PC-3 (cell line): ENCODE measurements at regions not wholly inside any gene's neighbourhood (a gene's known extent, or its start where the extent isn't known, plus 50 kb on each side); places are given as distances from the start of the nearest gene placed in this dataset.
"Not testable (repeated sequence)": the region's sequence is repeated elsewhere in the genome, so short reads cannot be mapped to it uniquely, and the experiment has no call there.

Source experiments
- ATAC-seq: fragments of 200-7000 bp; cut with Tn5 transposase; 2 replicates; pipeline ENCODE4 v1.9.1; 2020; ENCODE audit warnings: mild to moderate bottlenecking, moderate library complexity
- BruUV-seq: library from RNA; stranded (reverse); fragments of 400-500 nt; replicated peaks from 2 replicates; lab custom pipeline; 2021; lab: Mats Ljungman, UMichigan
- CTCF ChIA-PET: fragments of 300-600 bp; sonication (Branson Sonifier 250); formaldehyde crosslinking; loops from one replicate; lab custom pipeline; 2022; ENCODE audit warnings: antibody characterized with exemption; lab: Charles Lee
- POLR2A ChIA-PET: fragments of 300-600 bp; sonication (Branson Sonifier 250); formaldehyde crosslinking; loops from one replicate; lab custom pipeline; 2022; ENCODE audit warnings: antibody characterized with exemption; ENCODE audit not compliant: unreplicated experiment; lab: Charles Lee
- DNase-seq: peaks from one replicate; pipeline ENCODE4 v3.0.0-alpha.2; 2015
- H2AFZ ChIP-seq: fragments of 300-600 bp; sonication (generic); 2 replicates; pipeline ENCODE4 v1.6.0; 2016; ENCODE audit warnings: antibody characterized with exemption, low read length
- H3F3A ChIP-seq: fragments of 300-600 bp; sonication (generic); one replicate; pipeline ENCODE4 v1.6.0; 2017; ENCODE audit warnings: antibody characterized with exemption, low read length, control low read depth, mild to moderate bottlenecking; ENCODE audit not compliant: unreplicated experiment
- H3K27ac ChIP-seq: fragments of 300-600 bp; sonication (generic); 2 replicates; pipeline ENCODE4 v1.5.1; 2016; ENCODE audit warnings: mild to moderate bottlenecking, low read length
- H3K27me3 ChIP-seq: fragments of 300-600 bp; sonication (generic); 2 replicates; pipeline ENCODE4 v1.6.1; 2016; ENCODE audit warnings: low read length, mixed read lengths
- H3K36me3 ChIP-seq: fragments of 300-600 bp; sonication (generic); 2 replicates; pipeline ENCODE4 v1.6.1; 2016; ENCODE audit warnings: low read depth, mixed run types, low read length, mixed read lengths
- H3K4me1 ChIP-seq: fragments of 300-600 bp; sonication (generic); 2 replicates; pipeline ENCODE4 v1.5.1; 2016; ENCODE audit warnings: low read length; ENCODE audit not compliant: insufficient read depth
- H3K4me2 ChIP-seq: fragments of 300-600 bp; sonication (generic); 2 replicates; pipeline ENCODE4 v1.6.0; 2016; ENCODE audit warnings: low read length
- H3K4me3 ChIP-seq: fragments of 300-600 bp; sonication (generic); 2 replicates; pipeline ENCODE4 v1.5.1; 2016; ENCODE audit warnings: mild to moderate bottlenecking, low read length, mixed read lengths
- H3K79me2 ChIP-seq: fragments of 300-600 bp; sonication (generic); 2 replicates; pipeline ENCODE4 v1.6.1; 2017; ENCODE audit warnings: low read length, mixed read lengths
- H3K9ac ChIP-seq: fragments of 300-600 bp; sonication (generic); 2 replicates; pipeline ENCODE4 v1.6.0; 2016; ENCODE audit warnings: mild to moderate bottlenecking, low read length
- H3K9me2 ChIP-seq: fragments of 300-600 bp; sonication (generic); replicated peaks from 2 replicates; pipeline ENCODE4 v1.6.1; 2016; ENCODE audit warnings: mixed run types, low read length, mixed read lengths
- H3K9me3 ChIP-seq: fragments of 300-600 bp; sonication (generic); 2 replicates; pipeline ENCODE4 v1.6.1; 2016; ENCODE audit warnings: low read length, mixed read lengths
- H4K20me1 ChIP-seq: fragments of 300-600 bp; sonication (generic); 2 replicates; pipeline ENCODE4 v1.6.1; 2016; ENCODE audit warnings: low read length, mixed read lengths
- EZH2 ChIP-seq: fragments of 300-600 bp; sonication (generic); IDR thresholded peaks from one replicate; pipeline ENCODE4 v1.6.1; 2017; ENCODE audit warnings: antibody characterized with exemption, mild to moderate bottlenecking, low read length; ENCODE audit not compliant: unreplicated experiment
- EZH2phosphoT487 ChIP-seq: fragments of 300-600 bp; sonication (generic); IDR thresholded peaks from 2 replicates; pipeline ENCODE4 v1.6.1; 2018; ENCODE audit warnings: mild to moderate bottlenecking, antibody characterized with exemption, low read length, borderline replicate concordance
- intact Hi-C: fragments of 100-400 bp; cut with micrococcal nuclease; formaldehyde crosslinking; loops from 2 replicates; pipeline ENCODE4 v1.9.0; 2023
- TF ChIP-seq, protein P1 (sequence below): fragments of 300-600 bp; sonication (generic); conservative IDR thresholded peaks from 2 replicates; pipeline ENCODE4 v1.5.1; 2017; ENCODE audit warnings: antibody characterized with exemption, low read depth, mild to moderate bottlenecking, low read length

DNA sequence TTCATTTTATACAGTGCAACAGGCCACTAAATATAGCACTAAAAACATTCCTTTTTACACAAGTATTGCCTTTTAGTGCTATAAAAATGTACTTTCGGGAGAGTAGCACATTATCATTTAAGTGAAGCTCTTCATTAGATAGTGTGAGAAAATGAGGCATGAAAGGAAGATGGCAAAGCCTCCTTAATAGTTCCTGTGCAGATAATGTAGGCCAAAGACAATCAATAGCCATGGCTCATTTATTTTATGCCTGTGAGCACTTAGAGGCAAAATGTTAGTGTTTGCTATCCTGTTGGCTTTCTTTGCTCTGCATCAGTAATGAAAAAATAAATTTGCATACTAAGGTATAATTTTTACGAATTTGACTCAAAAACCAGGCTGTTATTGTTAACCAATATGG lies 929.5 kb upstream of the C9orf72 start:
- no peak overlapping the region for H2AFZ ChIP-seq

DNA sequence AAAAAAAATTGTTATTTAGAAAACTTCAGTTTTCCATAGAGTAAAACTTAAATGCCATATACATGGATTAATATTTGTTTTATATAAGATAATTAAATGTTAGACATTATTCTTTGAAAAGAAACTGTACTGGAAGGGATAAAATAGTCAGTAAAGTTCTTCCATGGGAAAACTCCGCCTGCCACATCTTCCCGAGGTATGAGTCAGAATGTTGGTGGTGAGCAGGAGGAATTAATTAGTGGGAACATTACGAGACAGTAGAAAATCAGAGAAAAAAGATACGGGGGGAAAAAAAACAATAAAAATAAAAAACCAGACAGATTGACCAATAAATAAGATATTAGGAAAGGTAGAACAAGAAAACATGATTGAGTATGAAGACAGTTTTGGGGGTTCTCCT lies 930.3 kb upstream of the C9orf72 start:
- Histone ChIP-seq H3K4me2 (no peak overlapping the region), H3K79me2 (no peaks in the 10 kb centered on the region), H3K27me3 (no peaks in the 10 kb centered on the region), H3K9me3 (no peaks in the 10 kb centered on the region), H3K36me3 (no peaks in the 10 kb centered on the region), H3K9me2 (no peaks in the 10 kb centered on the region), H3F3A (no peaks in the 10 kb centered on the region), H3K4me3 (no peak overlapping the region), H3K4me1 (no peaks in the 10 kb centered on the region), H3K9ac (no peak overlapping the region), H4K20me1 (no peaks in the 10 kb centered on the region), H3K27ac (no peak overlapping the region), H2AFZ (no peak overlapping the region)
- ChIA-PET CTCF (no interaction called here), POLR2A (no interaction called here)
- BruUV-seq: no TSS peak
- TF ChIP-seq, protein P1, sequence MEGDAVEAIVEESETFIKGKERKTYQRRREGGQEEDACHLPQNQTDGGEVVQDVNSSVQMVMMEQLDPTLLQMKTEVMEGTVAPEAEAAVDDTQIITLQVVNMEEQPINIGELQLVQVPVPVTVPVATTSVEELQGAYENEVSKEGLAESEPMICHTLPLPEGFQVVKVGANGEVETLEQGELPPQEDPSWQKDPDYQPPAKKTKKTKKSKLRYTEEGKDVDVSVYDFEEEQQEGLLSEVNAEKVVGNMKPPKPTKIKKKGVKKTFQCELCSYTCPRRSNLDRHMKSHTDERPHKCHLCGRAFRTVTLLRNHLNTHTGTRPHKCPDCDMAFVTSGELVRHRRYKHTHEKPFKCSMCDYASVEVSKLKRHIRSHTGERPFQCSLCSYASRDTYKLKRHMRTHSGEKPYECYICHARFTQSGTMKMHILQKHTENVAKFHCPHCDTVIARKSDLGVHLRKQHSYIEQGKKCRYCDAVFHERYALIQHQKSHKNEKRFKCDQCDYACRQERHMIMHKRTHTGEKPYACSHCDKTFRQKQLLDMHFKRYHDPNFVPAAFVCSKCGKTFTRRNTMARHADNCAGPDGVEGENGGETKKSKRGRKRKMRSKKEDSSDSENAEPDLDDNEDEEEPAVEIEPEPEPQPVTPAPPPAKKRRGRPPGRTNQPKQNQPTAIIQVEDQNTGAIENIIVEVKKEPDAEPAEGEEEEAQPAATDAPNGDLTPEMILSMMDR: no peak
- TF ChIP-seq EZH2: no peak
- TF ChIP-seq EZH2phosphoT487: no peak
- DNase-seq (no peak), ATAC-seq (no peak)
- intact Hi-C loops: no loop called here

More for the DNA sequence above, 929.5 kb upstream of the C9orf72 start:
- intact Hi-C loops: no loop called here
- BruUV-seq: no TSS peak
- CTCF ChIA-PET: no interaction called here
- H4K20me1 ChIP-seq: no peaks in the 10 kb centered on the region
- no peaks in the 10 kb centered on the region for H3K9me2 ChIP-seq
- TF ChIP-seq EZH2: no peak
- no peak for TF ChIP-seq EZH2phosphoT487
- TF ChIP-seq, protein P1: no peak
- DNase-seq (no peak), ATAC-seq (no peak)
- H3K9ac ChIP-seq: no peak overlapping the region
- H3F3A ChIP-seq: no peaks in the 10 kb centered on the region
- H3K4me1 ChIP-seq: no peaks in the 10 kb centered on the region
- no peak overlapping the region for H3K27ac ChIP-seq
- no peak overlapping the region for H3K4me2 ChIP-seq
- POLR2A ChIA-PET: no interaction called here
- H3K79me2 ChIP-seq: no peaks in the 10 kb centered on the region
- no peak overlapping the region for H3K4me3 ChIP-seq
- H3K27me3 ChIP-seq: no peaks in the 10 kb centered on the region
- no peaks in the 10 kb centered on the region for H3K36me3 ChIP-seq
- H3K9me3 ChIP-seq: no peaks in the 10 kb centered on the region

- ATAC-seq (no peak), DNase-seq (no peak)
- no TSS peak for BruUV-seq
- no peaks in the 10 kb centered on the region for H3F3A ChIP-seq
- no peak overlapping the region for H3K9ac ChIP-seq
- POLR2A ChIA-PET: no interaction called here
- H3K36me3 ChIP-seq: no peaks in the 10 kb centered on the region
- H3K27ac ChIP-seq: no peak overlapping the region
- no peaks in the 10 kb centered on the region for H3K27me3 ChIP-seq
- no peaks in the 10 kb centered on the region for H3K79me2 ChIP-seq
- H2AFZ ChIP-seq: no peak overlapping the region
- no peaks in the 10 kb centered on the region for H3K9me3 ChIP-seq
- H3K4me1 ChIP-seq: no peaks in the 10 kb centered on the region
- H4K20me1 ChIP-seq: no peaks in the 10 kb centered on the region
- TF ChIP-seq EZH2phosphoT487 (no peak), EZH2 (no peak)
- TF ChIP-seq, protein P1: no peak
- CTCF ChIA-PET: no interaction called here
- H3K4me3 ChIP-seq: no peak overlapping the region
- intact Hi-C loops: no loop called here
- H3K9me2 ChIP-seq: no peaks in the 10 kb centered on the region
- H3K4me2 ChIP-seq: no peak overlapping the region
These were observed 945.2 kb upstream of the C9orf72 start for GRCh38 chr9:28518439-28518838.

DNA sequence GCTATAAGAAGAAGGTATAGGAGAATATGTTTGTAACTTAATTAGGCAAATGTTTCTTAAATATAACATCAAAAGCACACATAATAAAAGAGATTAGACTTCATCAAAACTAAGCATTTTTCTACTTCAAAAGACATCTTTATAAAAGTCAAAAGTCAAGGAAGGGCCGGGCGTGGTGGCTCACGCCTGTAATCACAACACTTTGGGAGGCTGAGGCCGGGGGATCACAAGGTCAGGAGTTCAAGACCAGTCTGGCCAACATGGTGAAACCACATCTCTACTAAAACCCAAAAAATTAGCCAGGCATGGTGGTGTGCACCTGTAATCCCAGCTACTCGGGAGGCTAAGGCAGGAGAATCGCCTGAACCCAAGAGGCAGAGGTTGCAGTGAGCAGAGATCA lies 951.0 kb upstream of the C9orf72 start:
- H3K27me3 ChIP-seq, ATAC-seq, H2AFZ ChIP-seq, H3F3A ChIP-seq, CTCF ChIA-PET, H3K79me2 ChIP-seq, POLR2A ChIA-PET, H4K20me1 ChIP-seq, H3K36me3 ChIP-seq, H3K27ac ChIP-seq, intact Hi-C loops, BruUV-seq, DNase-seq, H3K4me1 ChIP-seq, H3K9me3 ChIP-seq, H3K9ac ChIP-seq, H3K4me2 ChIP-seq, H3K9me2 ChIP-seq, H3K4me3 ChIP-seq: not testable (repeated sequence)
